M059J (cell line): ENCODE measurements at regions not wholly inside any gene's neighbourhood (a gene's known extent, or its start where the extent isn't known, plus 50 kb on each side); places are given as distances from the start of the nearest gene placed in this dataset.

Experiments
- DNase-seq: peaks from one replicate; pipeline ENCODE4 v3.0.0-alpha.2; 2012; ENCODE audit warnings: low read depth

- no peak for DNase-seq
Observed at GRCh38 chr12:47560415-47560814, 145.4 kb downstream of the RPAP3 start.

DNA sequence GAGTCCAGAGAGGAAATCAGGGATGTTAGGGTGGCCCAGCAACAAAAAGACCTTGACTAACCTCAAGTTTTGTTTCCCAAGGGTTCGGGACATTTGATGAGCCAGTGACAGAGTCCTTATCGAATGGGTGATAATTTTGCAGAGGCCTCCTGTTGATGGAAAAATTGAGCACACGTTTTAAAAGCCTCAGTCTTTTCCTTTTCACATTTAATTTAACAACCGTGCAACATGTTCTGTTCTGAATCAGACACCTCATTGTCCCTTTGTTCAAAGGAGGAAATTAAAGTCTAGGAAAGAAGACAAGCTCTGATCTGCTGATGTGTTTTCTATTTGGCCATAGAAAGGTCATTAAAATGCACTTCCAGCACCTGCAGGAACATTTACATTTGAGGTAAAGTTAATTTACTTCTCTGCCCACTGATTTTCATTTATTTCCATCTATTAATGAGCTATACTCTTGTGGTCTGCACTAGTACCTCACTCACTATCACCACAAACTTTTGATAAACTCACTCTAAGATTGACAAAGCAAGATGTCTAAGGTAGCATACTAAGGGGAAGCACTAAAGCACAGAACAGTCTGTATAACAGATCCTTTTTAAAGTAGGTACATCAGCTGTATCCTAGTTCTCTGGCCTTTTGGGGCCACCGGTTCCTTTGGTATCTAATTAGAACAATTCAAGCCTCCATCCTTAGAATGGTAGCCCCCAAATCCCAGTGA, 147.0 kb downstream of the RPAP3 start:
- no peak for DNase-seq

DNA sequence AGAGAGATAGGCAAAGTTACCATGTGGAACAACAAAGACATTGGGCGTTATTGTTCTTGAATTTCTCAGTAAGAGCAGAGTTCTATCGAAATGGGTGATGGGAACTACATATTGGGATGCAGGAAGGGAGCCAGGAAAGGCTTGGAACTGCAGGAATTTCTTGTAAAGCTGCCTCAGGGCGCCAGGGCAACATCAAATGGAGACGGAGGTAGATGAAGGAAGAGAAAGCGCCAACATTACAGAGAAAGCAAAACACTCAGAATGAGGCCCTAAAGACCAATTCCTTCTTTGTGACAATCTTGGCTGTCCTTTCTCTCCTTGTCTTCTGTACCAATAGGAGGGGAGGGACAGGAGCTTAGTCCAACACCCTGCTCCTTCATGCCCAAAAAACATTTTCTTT, 148.4 kb downstream of the RPAP3 start:
- DNase-seq: no peak

GRCh38 chr12:47556261-47557030, 149.4 kb downstream of the RPAP3 start:
- peak; percentile 25 for DNase-seq

- peak; percentile 8 for DNase-seq
Observed at GRCh38 chr12:47554046-47554653, 151.7 kb downstream of the RPAP3 start.

DNA sequence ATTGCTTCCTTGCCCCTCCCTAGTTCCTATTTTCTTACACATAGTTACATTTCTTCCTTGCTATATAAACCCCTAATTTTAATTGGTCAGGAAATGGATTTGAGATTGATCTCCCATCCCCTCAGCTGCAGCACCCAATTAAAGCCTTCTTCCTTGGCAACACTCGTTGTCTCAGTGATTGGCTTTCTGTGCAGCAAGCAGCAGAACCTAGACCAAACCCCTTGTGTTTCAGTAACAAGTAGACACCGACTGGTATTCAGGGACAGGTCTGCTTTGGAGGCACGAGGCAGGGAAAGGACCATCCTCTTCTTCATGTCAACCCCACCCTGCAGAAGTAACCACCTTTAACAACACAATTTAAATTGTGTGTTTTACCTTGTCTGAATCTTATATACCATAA, 152.6 kb downstream of the RPAP3 start:
- no peak for DNase-seq

DNA sequence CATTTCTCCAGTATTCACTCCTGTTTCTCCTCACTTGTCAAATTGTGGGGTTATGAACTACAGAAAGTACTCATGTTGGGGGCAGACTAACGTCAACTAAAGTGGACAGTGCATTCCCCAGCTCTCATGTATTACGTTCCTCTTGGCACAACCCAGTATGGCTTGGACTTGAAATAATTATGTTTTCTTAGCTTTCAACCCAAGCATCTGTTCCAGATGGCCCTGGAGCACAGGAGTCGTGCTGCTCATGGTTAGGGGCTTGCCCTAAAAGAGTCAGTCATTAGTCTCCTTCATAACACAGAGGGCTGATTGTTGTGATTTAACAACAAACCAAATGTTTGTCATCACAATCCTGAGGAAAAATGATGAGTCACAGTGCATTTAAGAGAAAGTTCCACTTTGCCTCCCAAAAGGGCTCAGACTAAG, 154.4 kb downstream of the RPAP3 start:
- DNase-seq: peak; percentile 68

GRCh38 chr12:47549258-47549657, 156.6 kb downstream of the RPAP3 start:
- DNase-seq: peak; percentile 48

- DNase-seq: no peak
Observed at GRCh38 chr12:47548401-47548800, 157.4 kb downstream of the RPAP3 start.

GRCh38 chr12:47547077-47547476, 158.8 kb downstream of the RPAP3 start:
- DNase-seq: peak; percentile 64

- no peak for DNase-seq
Observed at GRCh38 chr12:47545938-47546609, 159.8 kb downstream of the RPAP3 start.

GRCh38 chr12:47534695-47535094, 171.1 kb downstream of the RPAP3 start:
- no peak for DNase-seq

- DNase-seq: no peak
Observed at GRCh38 chr12:47530050-47530449, 175.8 kb downstream of the RPAP3 start.

- no peak for DNase-seq
Observed at GRCh38 chr12:47527816-47528215, 178.0 kb downstream of the RPAP3 start.

GRCh38 chr12:47520029-47520428, 185.8 kb downstream of the RPAP3 start:
- DNase-seq: no peak

- DNase-seq: no peak
Observed at GRCh38 chr12:47517122-47517521, 188.7 kb downstream of the RPAP3 start.

- peak; percentile 92 for DNase-seq
Observed at GRCh38 chr12:47509398-47509851, 196.4 kb downstream of the RPAP3 start.

DNA sequence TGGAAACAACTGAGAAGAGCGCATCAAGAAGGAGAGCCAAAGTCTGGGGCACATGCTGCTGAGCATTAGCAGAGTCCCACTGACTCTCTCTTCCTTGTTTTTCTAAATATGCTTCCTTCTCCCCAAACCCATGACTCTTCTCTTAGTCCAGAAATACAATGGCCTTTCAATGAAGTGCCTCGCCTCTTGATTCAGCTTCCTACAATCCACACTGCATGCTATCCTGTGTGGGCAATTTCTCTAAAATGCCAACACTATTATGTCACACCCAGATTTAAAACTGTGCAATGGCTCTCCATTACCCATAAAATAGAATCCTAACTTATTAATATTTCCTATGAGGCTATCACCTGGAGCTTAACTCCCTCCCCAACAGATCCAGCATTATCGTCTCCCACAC, 198.6 kb downstream of the RPAP3 start:
- DNase-seq: no peak

GRCh38 chr12:47504775-47505446, 200.9 kb downstream of the RPAP3 start:
- peak; percentile 84 for DNase-seq

GRCh38 chr12:47493801-47494200, 212.0 kb downstream of the RPAP3 start:
- DNase-seq: no peak

GRCh38 chr12:47491516-47492305, 214.1 kb downstream of the RPAP3 start:
- DNase-seq: no peak
